ENCODE measurements at regions not wholly inside any gene's neighbourhood (a gene's known extent, or its start where the extent isn't known, plus 50 kb on each side); places are given as distances from the start of the nearest gene placed in this dataset.

GRCh38 chr1:83509301-83509781 lies 489.6 kb downstream of the TTLL7 start:
- TF ChIP-seq CTCF (IDR thresholded peaks at IDR 0.05; ENCODE audit: low read length) (no peak), EZH2 (IDR thresholded peaks at IDR 0.05; ENCODE audit: borderline replicate concordance, low read length) (no peak)
